A673 (cell line): ENCODE measurements at regions not wholly inside any gene's neighbourhood (a gene's known extent, or its start where the extent isn't known, plus 50 kb on each side); places are given as distances from the start of the nearest gene placed in this dataset.

Experiments used
- BruUV-seq: library from RNA; stranded (reverse); fragments of 400-500 nt; replicated peaks from 2 replicates; lab custom pipeline; 2021; lab: Mats Ljungman, UMichigan
- CTCF ChIA-PET: fragments of 300-600 bp; sonication (Branson Sonifier 250); formaldehyde crosslinking; loops from one replicate; lab custom pipeline; 2022; ENCODE audit warnings: antibody characterized with exemption; lab: Charles Lee
- POLR2A ChIA-PET: fragments of 300-600 bp; sonication (Branson Sonifier 250); formaldehyde crosslinking; loops from one replicate; lab custom pipeline; 2022; ENCODE audit warnings: antibody characterized with exemption; ENCODE audit not compliant: low non-redundant PET; lab: Charles Lee
- DNase-seq: peaks from one replicate; pipeline ENCODE4 v3.0.0-alpha.2; 2015; ENCODE audit warnings: low spot score
- H3K27ac ChIP-seq: fragments of 200-600 bp; sonication (generic); 2 replicates; pipeline ENCODE4 v1.5.1; 2016; ENCODE audit warnings: mixed run types, low read depth, mild to moderate bottlenecking, mixed read lengths, antibody characterized with exemption, low read length; ENCODE audit not compliant: poor library complexity, severe bottlenecking
- H3K27me3 ChIP-seq: fragments of 200-600 bp; sonication (generic); replicated peaks from 2 replicates; pipeline ENCODE4 v1.6.1; 2017; ENCODE audit warnings: mixed run types, low read depth, mild to moderate bottlenecking, mixed read lengths, antibody characterized with exemption, low read length; ENCODE audit not compliant: insufficient read depth, poor library complexity
- H3K36me3 ChIP-seq: fragments of 200-600 bp; sonication (generic); 2 replicates; pipeline ENCODE4 v1.6.1; 2016; ENCODE audit warnings: mixed run types, mild to moderate bottlenecking, mixed read lengths, antibody characterized with exemption, low read length; ENCODE audit not compliant: insufficient read depth, poor library complexity, severe bottlenecking
- H3K4me1 ChIP-seq: fragments of 200-600 bp; sonication (generic); 2 replicates; pipeline ENCODE4 v1.6.1; 2017; ENCODE audit warnings: mixed run types, mild to moderate bottlenecking, mixed read lengths, antibody characterized with exemption, low read length; ENCODE audit not compliant: insufficient read depth, poor library complexity, severe bottlenecking
- H3K4me3 ChIP-seq: fragments of 200-600 bp; sonication (generic); 2 replicates; pipeline ENCODE4 v1.5.1; 2016; ENCODE audit warnings: low read depth, mixed run types, mild to moderate bottlenecking, mixed read lengths, low read length; ENCODE audit not compliant: poor library complexity, severe bottlenecking
- H3K9me3 ChIP-seq: fragments of 200-600 bp; sonication (generic); 2 replicates; pipeline ENCODE4 v1.6.1; 2016; ENCODE audit warnings: mixed run types, low read depth, mild to moderate bottlenecking, mixed read lengths, antibody characterized with exemption, low read length; ENCODE audit not compliant: poor library complexity, severe bottlenecking
- CTCF ChIP-seq: fragments of 300-800, 200-600 bp; sonication (generic); conservative IDR thresholded peaks from 2 replicates; pipeline ENCODE4 v1.5.1; 2017; ENCODE audit warnings: low read depth, mild to moderate bottlenecking, antibody characterized with exemption, low read length, moderate library complexity, mixed read lengths
- EZH2 ChIP-seq: fragments of 200-600 bp; sonication (generic); IDR thresholded peaks from 2 replicates; pipeline ENCODE4 v1.6.1; 2017; ENCODE audit warnings: borderline replicate concordance, low read depth, mild to moderate bottlenecking, mixed read lengths, antibody characterized with exemption, low read length; ENCODE audit not compliant: poor library complexity, severe bottlenecking
- intact Hi-C: fragments of 100-400 bp; cut with micrococcal nuclease; formaldehyde crosslinking; loops from one replicate; pipeline ENCODE4 v1.10.0; 2022; ENCODE audit not compliant: unreplicated experiment

DNA sequence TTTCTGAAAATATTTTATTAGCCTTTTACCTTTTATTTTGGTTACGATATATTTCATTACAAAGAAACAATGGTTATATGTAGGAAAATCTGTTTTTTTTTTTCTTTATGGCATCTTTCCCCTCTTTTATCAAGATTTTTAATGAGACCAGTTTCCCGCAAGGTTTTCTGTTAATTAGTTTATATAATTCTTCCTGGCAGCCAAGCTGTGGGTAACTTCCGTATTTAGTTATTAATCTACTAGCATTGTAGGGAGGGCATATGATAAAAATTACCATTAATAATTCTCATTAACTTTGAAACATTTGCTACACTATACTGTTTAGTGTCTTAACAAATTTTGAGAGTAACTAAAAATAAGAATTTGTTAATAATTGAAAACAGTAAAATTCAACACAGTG is 181.1 kb upstream of the GPRIN3 start:
- Histone ChIP-seq H3K4me3 (no peak overlapping the region), H3K36me3 (no peaks in the 10 kb centered on the region), H3K9me3 (no peaks in the 10 kb centered on the region), H3K4me1 (peaks cover 14% of the 10 kb centered on the region), H3K27me3 (no peaks in the 10 kb centered on the region), H3K27ac (no peak overlapping the region)
- no peak for TF ChIP-seq CTCF
- no peak for TF ChIP-seq EZH2
- CTCF ChIA-PET: no interaction called here
- intact Hi-C loops: loop anchor here (10.0 kb wide), 2 partner anchors 166 to 386 kb away; no protein-coding TSS in a partner anchor
- POLR2A ChIA-PET: no interaction called here
- DNase-seq: no peak
- no TSS peak for BruUV-seq

DNA sequence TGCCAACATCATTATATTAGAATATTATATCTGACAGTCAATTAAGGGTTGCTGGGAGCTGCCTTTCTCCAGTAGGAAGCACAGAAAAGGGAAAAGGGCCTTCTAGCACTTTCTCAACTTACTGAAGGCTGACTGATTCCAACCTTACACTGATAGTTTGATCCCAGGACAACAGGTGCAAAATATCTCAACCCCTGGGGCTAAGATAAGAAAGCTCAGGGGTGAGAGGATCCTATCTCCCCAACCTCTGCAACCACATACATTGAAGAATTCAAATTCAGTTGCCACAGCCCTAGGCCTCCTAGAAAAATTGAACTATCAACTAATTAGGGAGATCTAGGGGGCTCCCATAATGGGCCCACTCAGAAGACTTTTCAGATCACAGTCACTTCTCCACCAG is 179.1 kb upstream of the GPRIN3 start:
- no TSS peak for BruUV-seq
- Histone ChIP-seq H3K36me3 (no peaks in the 10 kb centered on the region), H3K4me1 (peaks cover 3% of the 10 kb centered on the region), H3K27ac (no peak overlapping the region), H3K27me3 (no peaks in the 10 kb centered on the region), H3K4me3 (no peak overlapping the region), H3K9me3 (no peaks in the 10 kb centered on the region)
- DNase-seq: no peak
- ChIA-PET POLR2A (no interaction called here), CTCF (no interaction called here)
- intact Hi-C loops: loop anchor here (10.0 kb wide), 2 partner anchors 168 to 388 kb away; no protein-coding TSS in a partner anchor
- TF ChIP-seq CTCF (no peak), EZH2 (no peak)

DNA sequence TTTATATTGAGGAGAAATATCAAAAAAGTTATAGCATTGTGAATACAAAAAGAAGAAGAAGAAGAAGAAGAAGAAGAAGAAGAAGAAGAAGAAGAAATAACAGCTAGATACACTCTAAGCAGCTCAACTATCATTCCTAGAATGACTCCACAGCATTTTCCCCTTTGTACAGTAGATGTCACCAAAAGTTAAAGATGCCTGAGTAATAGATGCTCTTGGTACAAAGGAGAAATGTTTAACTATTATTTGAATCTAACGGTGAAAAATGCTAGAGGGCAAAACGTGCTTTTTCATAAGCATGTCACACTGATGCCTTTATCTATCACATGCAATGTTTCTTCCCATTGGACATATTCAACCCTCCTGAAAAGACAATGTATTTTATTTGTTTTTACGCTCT is 178.4 kb upstream of the GPRIN3 start:
- Histone ChIP-seq H3K4me3 (no peak overlapping the region), H3K27me3 (no peaks in the 10 kb centered on the region), H3K36me3 (no peaks in the 10 kb centered on the region), H3K4me1 (no peaks in the 10 kb centered on the region), H3K9me3 (no peaks in the 10 kb centered on the region), H3K27ac (no peak overlapping the region)
- TF ChIP-seq EZH2 (no peak), CTCF (peak; percentile 39; the same call in 1 of the 2 replicates)
- no TSS peak for BruUV-seq
- intact Hi-C loops: loop anchor here (10.0 kb wide), 2 partner anchors 169 to 389 kb away; no protein-coding TSS in a partner anchor
- ChIA-PET POLR2A (no interaction called here), CTCF (no interaction called here)
- DNase-seq: no peak
